ENCODE measurements at regions not wholly inside any gene's neighbourhood (a gene's known extent, or its start where the extent isn't known, plus 50 kb on each side); places are given as distances from the start of the nearest gene placed in this dataset.

- Histone ChIP-seq H3K27me3 (ENCODE audit: control insufficient read depth in 1 of 2, insufficient read depth in 2 of 2, low read length in 2 of 2) (no peaks in the 10 kb centered on the region), H3K36me3 (replicated peaks in 1 of 2; ENCODE audit: control insufficient read depth in 1 of 2, insufficient read depth in 2 of 2, low read length in 2 of 2) (no peaks in the 10 kb centered on the region), H3K4me1 (ENCODE audit: insufficient read depth, low read length) (no peaks in the 10 kb centered on the region), H3K9me3 (ENCODE audit: low read length) (no peaks in the 10 kb centered on the region), H3K4me2 (ENCODE audit: low read depth, low read length) (no peak overlapping the region), H3K4me3 (replicated peaks in 1 of 3; ENCODE audit: insufficient read depth in 1 of 3, low read depth in 2 of 3, low read length in 3 of 3) (no peak overlapping the region), H3K79me2 (ENCODE audit: insufficient read depth, low read length) (no peaks in the 10 kb centered on the region), H4K20me1 (ENCODE audit: insufficient read depth, low read length) (no peaks in the 10 kb centered on the region), H3K9ac (ENCODE audit: insufficient read depth, low read depth, low read length) (no peak overlapping the region), H3K27ac (ENCODE audit: extremely low read length, insufficient read depth, low read length) (no peak overlapping the region), H2AFZ (ENCODE audit: low read length) (no peak overlapping the region)
- no peak for ATAC-seq
- in situ Hi-C loops (cut with HindIII; ENCODE audit: extremely low pct_ligation_motif_present, low pct_unique_long_range_greater_than_20kb), result no loop called here
- no peak for DNase-seq (ENCODE audit: low spot score)
- ChIA-PET POLR2A (no interaction called here), CTCF (ENCODE audit: low intra/inter-chr PET ratio, low total read pairs) (no interaction called here)
- intact Hi-C loops (cut with micrococcal nuclease; ENCODE audit: unreplicated experiment), result no loop called here
- no peak for FAIRE-seq
- WGBS (ENCODE audit: low lambda C conversion rate), result no CpG with 5 or more reads among the region's 3 CpGs
- TF ChIP-seq PAWR (CRISPR knock-in tag; IDR thresholded peaks at IDR 0.05; ENCODE audit: borderline replicate concordance) (no peak), MAF1 (CRISPR knock-in tag; IDR thresholded peaks at IDR 0.05; ENCODE audit: borderline replicate concordance) (no peak), RXRA (CRISPR knock-in tag; IDR thresholded peaks at IDR 0.05) (no peak), ZNF446 (CRISPR knock-in tag; IDR thresholded peaks at IDR 0.05) (no peak), ZNF792 (CRISPR knock-in tag; IDR thresholded peaks at IDR 0.05) (no peak), MAFK (conservative IDR thresholded peaks at IDR 0.05 in 1 of 2, IDR thresholded peaks at IDR 0.05 in 1 of 2; ENCODE audit: low read length in 2 of 2) (no peak), ZNF570 (CRISPR knock-in tag; IDR thresholded peaks at IDR 0.05; ENCODE audit: borderline replicate concordance) (no peak), HNRNPK (IDR thresholded peaks at IDR 0.05; ENCODE audit: low read depth, low read length, poor library complexity, severe bottlenecking) (no peak), ZMYM4 (CRISPR knock-in tag; IDR thresholded peaks at IDR 0.05) (no peak), FOXO1 (CRISPR knock-in tag; IDR thresholded peaks at IDR 0.05) (no peak), HMG20A (CRISPR knock-in tag; IDR thresholded peaks at IDR 0.05; ENCODE audit: borderline replicate concordance) (no peak), E2F1 (CRISPR knock-in tag; IDR thresholded peaks at IDR 0.05) (no peak), ZNF878 (CRISPR knock-in tag; IDR thresholded peaks at IDR 0.05) (no peak), PTBP1 (IDR thresholded peaks at IDR 0.05; ENCODE audit: low read depth, low read length, poor library complexity, severe bottlenecking) (no peak), ARNT2 (CRISPR knock-in tag; IDR thresholded peaks at IDR 0.05; ENCODE audit: low read depth) (no peak), RELA (CRISPR knock-in tag; IDR thresholded peaks at IDR 0.05) (no peak), REPIN1 (CRISPR knock-in tag; IDR thresholded peaks at IDR 0.05; ENCODE audit: borderline replicate concordance, low read depth) (no peak), SKI (IDR thresholded peaks at IDR 0.05; ENCODE audit: partially characterized antibody) (no peak)
- no TSS peak for BruUV-seq (replicated peaks)
Observed at GRCh38 chr12:46907791-46908190, 82.0 kb upstream of the SLC38A4 start.

Data from HepG2 (cell line).